GM12878 (cell line): ENCODE measurements at regions not wholly inside any gene's neighbourhood (a gene's known extent, or its start where the extent isn't known, plus 50 kb on each side); places are given as distances from the start of the nearest gene placed in this dataset.

Experiments used
- BHLHE40 ChIP-seq, 2 experiments: fragments of 450-650 bp in 1 of 2; IDR thresholded peaks; 2 replicates each; pipeline ENCODE4 v1.6.1; 2011 to 2017; ENCODE audit warnings: low read depth in 2 of 2, borderline replicate concordance in 1 of 2, improper control_type of control experiment in 1 of 2, low read length in 1 of 2, mild to moderate bottlenecking in 1 of 2
- CREB1 ChIP-seq: IDR thresholded peaks from 2 replicates; pipeline ENCODE4 v1.6.1; 2012; ENCODE audit warnings: low read depth, mild to moderate bottlenecking, inconsistent platforms
- ESRRA ChIP-seq: IDR thresholded peaks from 2 replicates; pipeline ENCODE4 v1.6.1; 2012; ENCODE audit warnings: mild to moderate bottlenecking, low read length, improper control_type of control experiment
- FOXM1 ChIP-seq: IDR thresholded peaks from 2 replicates; pipeline ENCODE4 v1.6.1; 2012; ENCODE audit warnings: low read depth, mild to moderate bottlenecking, inconsistent platforms, low read length, moderate library complexity
- MEF2A ChIP-seq: IDR thresholded peaks from 2 replicates; pipeline ENCODE4 v1.6.1; 2011; ENCODE audit warnings: low read depth, mild to moderate bottlenecking, low read length, moderate library complexity; ENCODE audit not compliant: insufficient read depth
- NFXL1 ChIP-seq: fragments of 450-650 bp; IDR thresholded peaks from 2 replicates; pipeline ENCODE4 v1.6.1; 2017; ENCODE audit warnings: antibody characterized with exemption, mild to moderate bottlenecking, borderline replicate concordance
- POLR2AphosphoS2 ChIP-seq: IDR thresholded peaks from 2 replicates; pipeline ENCODE4 v1.6.1; 2011; ENCODE audit warnings: low read depth, mild to moderate bottlenecking, low read length, improper control_type of control experiment, moderate library complexity
- RAD21 ChIP-seq: IDR thresholded peaks from 2 replicates; pipeline ENCODE4 v1.6.1; 2011; ENCODE audit warnings: mild to moderate bottlenecking, low read depth, low read length, moderate library complexity; ENCODE audit not compliant: insufficient read depth
- TAF1 ChIP-seq: IDR thresholded peaks from 2 replicates; pipeline ENCODE4 v1.6.1; 2011; ENCODE audit warnings: mild to moderate bottlenecking, low read depth, low read length, borderline replicate concordance
- TF ChIP-seq, protein P1 (sequence below): fragments of 450-650 bp; IDR thresholded peaks from 2 replicates; pipeline ENCODE4 v1.6.1; 2017; ENCODE audit warnings: antibody characterized with exemption, mild to moderate bottlenecking, moderate library complexity
- TF ChIP-seq, protein P2 (sequence below), 3 experiments: IDR thresholded peaks in 2 of 3; conservative IDR thresholded peaks in 1 of 3; 2 replicates each; pipeline ENCODE4 v1.5.1; 2011; ENCODE audit warnings: low read depth in 3 of 3, low read length in 3 of 3, mild to moderate bottlenecking in 3 of 3, control low read depth in 2 of 3, moderate library complexity in 2 of 3, inconsistent platforms in 1 of 3, mixed read lengths in 1 of 3; ENCODE audit not compliant: control insufficient read depth in 2 of 3, insufficient read depth in 1 of 3; ENCODE audit errors: extremely low read depth in 1 of 3
- TF ChIP-seq, protein P3 (sequence below): IDR thresholded peaks from 2 replicates; pipeline ENCODE4 v1.6.1; 2012; ENCODE audit warnings: low read depth, low read length, improper control_type of control experiment

DNA sequence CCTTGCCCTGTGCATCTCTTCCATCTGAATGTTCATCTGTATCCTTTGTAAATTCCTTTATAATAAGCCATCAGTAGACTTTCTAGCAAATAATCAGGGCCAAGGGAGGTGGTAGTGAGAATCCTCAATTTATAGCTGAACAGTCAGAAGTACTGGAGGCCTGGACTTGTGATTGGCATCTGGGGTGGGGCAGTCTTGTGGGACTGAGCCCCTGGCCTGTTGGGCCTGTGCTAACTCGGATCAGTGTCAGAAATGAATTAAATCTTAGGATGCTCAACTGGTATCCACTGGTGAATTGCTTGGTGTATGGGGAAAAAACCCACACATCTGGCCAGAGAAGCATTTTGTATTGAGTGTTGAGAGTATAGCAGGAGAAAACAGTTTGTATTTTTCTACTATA lies 481.8 kb downstream of the GLRX3 start:
- TF ChIP-seq POLR2AphosphoS2 (no peak), NFXL1 (no peak), TAF1 (no peak), FOXM1 (no peak), MEF2A (no peak), RAD21 (no peak), BHLHE40 (IDR thresholded peaks at IDR 0.05; ENCODE audit: borderline replicate concordance in 1 of 2, low read depth in 2 of 2, low read length in 1 of 2) (no peak), CREB1 (no peak), ESRRA (no peak)
- TF ChIP-seq, protein P1, sequence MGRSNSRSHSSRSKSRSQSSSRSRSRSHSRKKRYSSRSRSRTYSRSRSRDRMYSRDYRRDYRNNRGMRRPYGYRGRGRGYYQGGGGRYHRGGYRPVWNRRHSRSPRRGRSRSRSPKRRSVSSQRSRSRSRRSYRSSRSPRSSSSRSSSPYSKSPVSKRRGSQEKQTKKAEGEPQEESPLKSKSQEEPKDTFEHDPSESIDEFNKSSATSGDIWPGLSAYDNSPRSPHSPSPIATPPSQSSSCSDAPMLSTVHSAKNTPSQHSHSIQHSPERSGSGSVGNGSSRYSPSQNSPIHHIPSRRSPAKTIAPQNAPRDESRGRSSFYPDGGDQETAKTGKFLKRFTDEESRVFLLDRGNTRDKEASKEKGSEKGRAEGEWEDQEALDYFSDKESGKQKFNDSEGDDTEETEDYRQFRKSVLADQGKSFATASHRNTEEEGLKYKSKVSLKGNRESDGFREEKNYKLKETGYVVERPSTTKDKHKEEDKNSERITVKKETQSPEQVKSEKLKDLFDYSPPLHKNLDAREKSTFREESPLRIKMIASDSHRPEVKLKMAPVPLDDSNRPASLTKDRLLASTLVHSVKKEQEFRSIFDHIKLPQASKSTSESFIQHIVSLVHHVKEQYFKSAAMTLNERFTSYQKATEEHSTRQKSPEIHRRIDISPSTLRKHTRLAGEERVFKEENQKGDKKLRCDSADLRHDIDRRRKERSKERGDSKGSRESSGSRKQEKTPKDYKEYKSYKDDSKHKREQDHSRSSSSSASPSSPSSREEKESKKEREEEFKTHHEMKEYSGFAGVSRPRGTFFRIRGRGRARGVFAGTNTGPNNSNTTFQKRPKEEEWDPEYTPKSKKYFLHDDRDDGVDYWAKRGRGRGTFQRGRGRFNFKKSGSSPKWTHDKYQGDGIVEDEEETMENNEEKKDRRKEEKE, result no peak
- TF ChIP-seq, protein P2, sequence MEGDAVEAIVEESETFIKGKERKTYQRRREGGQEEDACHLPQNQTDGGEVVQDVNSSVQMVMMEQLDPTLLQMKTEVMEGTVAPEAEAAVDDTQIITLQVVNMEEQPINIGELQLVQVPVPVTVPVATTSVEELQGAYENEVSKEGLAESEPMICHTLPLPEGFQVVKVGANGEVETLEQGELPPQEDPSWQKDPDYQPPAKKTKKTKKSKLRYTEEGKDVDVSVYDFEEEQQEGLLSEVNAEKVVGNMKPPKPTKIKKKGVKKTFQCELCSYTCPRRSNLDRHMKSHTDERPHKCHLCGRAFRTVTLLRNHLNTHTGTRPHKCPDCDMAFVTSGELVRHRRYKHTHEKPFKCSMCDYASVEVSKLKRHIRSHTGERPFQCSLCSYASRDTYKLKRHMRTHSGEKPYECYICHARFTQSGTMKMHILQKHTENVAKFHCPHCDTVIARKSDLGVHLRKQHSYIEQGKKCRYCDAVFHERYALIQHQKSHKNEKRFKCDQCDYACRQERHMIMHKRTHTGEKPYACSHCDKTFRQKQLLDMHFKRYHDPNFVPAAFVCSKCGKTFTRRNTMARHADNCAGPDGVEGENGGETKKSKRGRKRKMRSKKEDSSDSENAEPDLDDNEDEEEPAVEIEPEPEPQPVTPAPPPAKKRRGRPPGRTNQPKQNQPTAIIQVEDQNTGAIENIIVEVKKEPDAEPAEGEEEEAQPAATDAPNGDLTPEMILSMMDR (IDR thresholded peaks at IDR 0.05 in 2 of 3, conservative IDR thresholded peaks at IDR 0.05 in 1 of 3; ENCODE audit: control insufficient read depth in 2 of 3, extremely low read depth in 1 of 3, insufficient read depth in 1 of 3, low read depth in 3 of 3, low read length in 3 of 3), result no peak
- TF ChIP-seq, protein P3, sequence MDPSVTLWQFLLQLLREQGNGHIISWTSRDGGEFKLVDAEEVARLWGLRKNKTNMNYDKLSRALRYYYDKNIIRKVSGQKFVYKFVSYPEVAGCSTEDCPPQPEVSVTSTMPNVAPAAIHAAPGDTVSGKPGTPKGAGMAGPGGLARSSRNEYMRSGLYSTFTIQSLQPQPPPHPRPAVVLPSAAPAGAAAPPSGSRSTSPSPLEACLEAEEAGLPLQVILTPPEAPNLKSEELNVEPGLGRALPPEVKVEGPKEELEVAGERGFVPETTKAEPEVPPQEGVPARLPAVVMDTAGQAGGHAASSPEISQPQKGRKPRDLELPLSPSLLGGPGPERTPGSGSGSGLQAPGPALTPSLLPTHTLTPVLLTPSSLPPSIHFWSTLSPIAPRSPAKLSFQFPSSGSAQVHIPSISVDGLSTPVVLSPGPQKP, result no peak
